ENCODE measurements at regions not wholly inside any gene's neighbourhood (a gene's known extent, or its start where the extent isn't known, plus 50 kb on each side); places are given as distances from the start of the nearest gene placed in this dataset.

DNA sequence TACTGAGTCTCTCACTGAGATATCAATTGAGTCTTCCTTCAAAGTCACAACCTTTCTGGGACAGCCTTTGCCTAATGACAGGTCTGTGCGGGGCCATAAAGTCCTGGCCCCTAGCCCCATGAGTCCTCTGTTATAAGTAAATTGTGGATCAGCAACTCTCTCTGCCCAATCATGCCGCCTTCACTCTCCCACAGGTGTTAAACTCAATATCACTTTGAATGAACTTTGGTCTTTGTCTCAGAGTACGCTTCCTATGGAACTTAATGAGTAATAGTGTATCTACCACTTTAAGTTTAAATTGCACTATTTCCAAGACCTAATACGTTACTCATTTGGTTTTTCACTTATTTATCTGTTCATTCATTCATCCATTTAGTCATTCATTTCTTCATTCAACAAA is 826.4 kb downstream of the TUSC7 start:
- no peak for DNase-seq

DNA sequence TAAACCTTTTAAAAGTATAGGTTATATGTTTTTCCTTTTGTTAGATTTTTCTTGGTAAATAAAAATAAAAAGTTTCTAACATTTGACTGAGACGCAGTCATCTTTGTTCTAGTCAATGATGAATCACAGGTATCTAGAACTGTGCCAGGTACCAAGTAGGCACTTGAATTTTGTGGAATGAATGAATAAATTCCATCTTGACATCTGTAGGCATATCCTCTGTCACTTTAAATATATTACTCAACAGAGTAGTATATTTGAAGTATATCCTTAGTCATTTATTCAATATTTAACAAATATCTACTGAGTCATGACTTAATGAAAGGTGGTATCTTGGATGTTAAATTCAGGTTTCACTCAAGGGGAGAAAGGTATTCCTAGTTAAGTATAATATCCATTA is 828.4 kb downstream of the TUSC7 start:
- DNase-seq, result no peak

- DNase-seq, result no peak
These were observed 830.1 kb downstream of the TUSC7 start for GRCh38 chr3:117539729-117540128.

DNA sequence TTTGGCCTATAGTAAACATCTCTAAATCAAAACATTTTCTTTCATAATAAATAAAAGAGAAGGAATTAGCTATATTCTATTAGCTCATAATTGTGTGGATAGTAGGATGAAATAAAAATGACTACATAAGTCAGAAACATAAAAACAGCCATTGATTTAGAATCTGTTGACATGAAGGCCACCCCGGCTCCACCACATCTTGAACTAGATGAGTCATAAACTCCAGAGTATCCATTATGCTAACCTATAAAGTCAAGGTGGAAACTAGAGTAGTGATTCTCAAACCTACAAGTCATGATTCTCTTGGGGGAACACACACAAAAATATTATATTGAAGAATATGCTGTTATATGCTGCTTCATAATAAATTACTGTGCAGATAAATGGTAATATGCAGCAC is 831.0 kb downstream of the TUSC7 start:
- DNase-seq, result no peak

DNA sequence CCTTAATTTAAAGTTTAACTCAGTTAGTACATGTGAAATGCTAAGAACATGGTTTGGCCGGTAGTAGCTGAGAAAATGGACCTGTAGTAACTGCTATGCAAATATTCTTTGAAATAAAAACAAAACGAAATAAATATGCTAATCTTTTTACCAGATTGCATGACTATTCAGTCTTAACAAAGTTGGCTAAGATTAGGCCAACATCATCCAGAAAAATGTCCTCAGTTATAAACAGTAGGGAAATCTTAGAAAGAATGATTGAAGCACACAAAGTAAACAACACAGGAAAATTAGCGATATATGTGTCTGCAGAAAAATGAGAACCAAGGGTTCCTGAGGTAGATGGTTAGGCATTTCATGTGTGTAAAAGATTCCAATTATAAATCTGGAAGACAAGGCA is 832.1 kb downstream of the TUSC7 start:
- DNase-seq, result no peak

DNA sequence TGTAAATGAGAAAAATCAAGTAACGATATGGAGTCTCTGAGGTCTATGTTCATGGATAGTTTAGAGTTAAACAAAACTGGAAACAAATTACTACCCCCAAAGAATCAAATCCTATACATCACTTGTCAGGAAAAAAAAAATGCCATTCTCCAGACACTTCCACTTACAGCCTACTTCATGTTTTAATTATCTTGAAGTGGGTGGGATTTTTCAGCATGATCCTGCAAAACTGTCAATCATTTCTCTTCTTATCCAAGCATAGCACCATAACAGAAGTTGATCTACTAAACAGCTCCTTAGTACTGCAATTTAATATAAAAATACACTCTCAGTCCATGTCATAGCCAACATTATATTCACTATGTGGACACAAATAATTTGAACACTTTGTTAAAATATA is 833.9 kb downstream of the TUSC7 start:
- DNase-seq, result no peak

DNA sequence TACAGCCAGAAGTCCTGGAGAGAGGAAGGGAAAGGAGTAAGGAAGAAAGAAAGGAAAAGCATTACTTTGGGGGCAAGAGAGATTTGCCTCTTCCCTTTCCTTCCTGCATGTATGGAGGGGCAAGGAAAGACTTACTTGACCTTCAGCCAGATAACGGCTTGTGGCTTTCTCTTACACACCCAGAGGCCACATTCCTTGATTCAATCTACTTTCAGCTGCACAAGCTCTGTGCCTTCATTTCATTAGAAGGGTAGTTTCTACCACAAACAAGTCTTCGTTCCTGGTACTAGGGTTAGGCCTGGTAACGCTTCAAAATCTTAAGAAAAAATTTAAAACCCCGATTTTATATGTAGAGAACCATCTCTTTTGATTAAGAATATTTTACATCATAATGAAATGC is 835.9 kb downstream of the TUSC7 start:
- no peak for DNase-seq

- DNase-seq, result no peak
These were observed 838.5 kb downstream of the TUSC7 start for GRCh38 chr3:117547956-117548550.

GRCh38 chr3:117548600-117548999 is 839.0 kb downstream of the TUSC7 start:
- DNase-seq, result no peak

GRCh38 chr3:117549716-117550115 is 840.1 kb downstream of the TUSC7 start:
- DNase-seq, result no peak

DNA sequence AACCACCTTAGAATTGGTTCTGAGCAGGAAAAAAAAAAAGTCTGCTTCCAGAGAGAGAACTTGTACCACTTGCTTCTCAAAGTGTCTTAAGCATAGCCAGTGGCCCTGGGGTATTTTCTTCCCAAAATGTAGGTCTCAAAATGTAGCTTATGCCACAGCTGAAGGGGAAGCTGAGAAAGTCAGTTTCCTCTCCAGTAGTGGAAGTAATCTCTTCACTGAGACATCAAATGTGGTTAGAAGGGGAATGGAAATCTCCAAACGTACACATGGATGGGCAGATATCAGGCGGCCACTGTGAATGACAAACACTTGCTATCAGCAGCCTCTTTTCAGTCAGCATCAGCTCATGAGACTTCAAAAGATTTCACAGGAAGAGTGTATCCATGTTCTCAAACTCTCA is 841.2 kb downstream of the TUSC7 start:
- no peak for DNase-seq

DNA sequence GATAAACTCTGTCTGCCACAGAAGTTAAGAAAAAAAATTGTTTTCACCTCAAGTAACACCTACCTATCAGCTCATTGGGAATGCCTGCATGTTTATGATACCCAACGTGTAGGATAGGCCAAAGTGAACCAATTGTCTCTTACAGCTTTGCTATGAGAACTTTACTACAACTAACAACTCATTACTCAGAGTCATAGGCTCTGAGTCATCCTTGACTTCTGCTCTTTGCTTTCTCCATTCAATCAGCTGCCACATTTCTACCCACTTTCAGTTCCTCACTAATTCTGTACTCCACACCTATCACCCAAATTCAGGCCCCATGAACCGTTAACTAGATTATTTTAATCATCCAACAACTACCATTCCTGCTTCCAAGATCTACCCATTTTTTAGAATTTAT is 843.9 kb downstream of the TUSC7 start:
- no peak for DNase-seq

GRCh38 chr3:117556646-117557407 is 847.2 kb downstream of the TUSC7 start:
- no peak for DNase-seq

- no peak for DNase-seq
These were observed 848.0 kb downstream of the TUSC7 start for GRCh38 chr3:117557464-117558090.

GRCh38 chr3:117558681-117559080 is 849.1 kb downstream of the TUSC7 start:
- no peak for DNase-seq

DNA sequence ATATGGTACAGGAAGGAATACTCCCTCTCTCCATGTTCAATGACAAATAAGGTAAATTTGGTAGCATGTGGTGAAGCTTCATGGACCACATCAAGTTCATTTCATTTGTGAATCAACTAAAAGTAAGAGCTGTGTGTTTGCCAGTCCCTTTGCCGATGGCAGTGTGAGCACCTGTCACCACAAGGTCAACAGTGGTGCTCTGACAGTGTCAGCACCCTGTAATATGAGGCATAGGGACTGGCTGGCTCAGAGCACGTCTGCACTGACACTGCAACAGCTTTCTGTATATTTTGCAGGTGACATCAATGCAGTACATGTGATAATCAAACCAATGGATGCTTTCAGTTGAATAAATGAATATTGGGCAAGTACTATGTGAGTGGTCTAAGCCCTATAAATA is 852.4 kb downstream of the TUSC7 start:
- no peak for DNase-seq

DNA sequence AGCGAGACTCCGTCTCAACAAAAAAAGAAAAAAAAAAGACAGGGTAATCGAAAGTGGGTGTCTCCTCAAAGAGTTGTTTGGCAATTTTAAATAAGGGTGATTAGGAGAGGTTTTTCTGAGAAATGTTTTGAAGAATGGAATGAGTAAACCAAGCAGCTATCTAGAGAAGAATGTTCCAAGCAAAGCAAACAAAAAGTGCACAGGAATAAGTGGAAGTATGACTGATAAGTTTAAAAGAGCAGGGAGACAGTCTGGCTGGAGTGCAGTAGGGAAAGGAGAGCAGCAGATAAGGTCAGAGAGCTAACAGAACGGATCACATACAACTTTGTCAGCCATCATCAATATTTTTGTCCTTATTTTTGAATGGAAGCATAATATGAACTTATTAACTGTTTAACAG is 853.5 kb downstream of the TUSC7 start:
- no peak for DNase-seq

DNA sequence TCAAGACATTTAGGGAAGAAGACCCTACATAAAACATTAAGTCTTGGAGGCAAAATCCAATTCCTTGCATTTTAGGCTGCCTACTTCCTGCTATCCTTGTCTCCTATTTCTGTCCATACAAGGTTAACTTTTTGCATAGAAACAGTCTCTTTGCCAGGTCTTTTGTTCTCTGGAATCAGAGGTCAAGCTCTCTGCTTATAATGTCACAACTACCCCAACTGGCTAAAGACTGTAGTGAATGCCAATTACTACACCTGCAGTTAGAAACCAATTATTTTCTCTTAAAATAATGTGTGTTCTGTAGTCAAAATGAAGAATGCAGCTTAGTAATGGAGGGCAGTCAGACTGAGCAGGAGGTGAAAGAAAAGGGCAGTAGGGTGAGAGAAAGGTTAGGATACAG is 856.2 kb downstream of the TUSC7 start:
- DNase-seq, result no peak

DNA sequence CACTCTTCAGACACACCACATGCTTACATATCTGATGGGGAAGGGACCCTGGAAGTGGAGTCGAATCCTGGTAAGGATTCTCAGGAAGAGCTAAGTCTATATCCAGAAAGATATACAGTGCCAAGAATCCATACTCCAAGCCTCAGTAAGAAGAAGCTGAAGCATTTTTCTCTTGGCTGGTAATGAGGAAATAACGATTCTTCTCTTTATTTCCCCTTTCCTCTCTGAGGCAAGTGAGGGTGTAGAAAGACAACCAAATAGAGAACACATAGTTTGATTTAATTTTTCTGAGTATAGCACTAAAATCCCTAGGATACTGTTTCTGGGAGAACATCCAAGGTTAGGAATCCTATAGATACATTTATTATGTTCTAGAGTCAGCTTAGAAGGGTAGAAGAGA is 857.3 kb downstream of the TUSC7 start:
- no peak for DNase-seq

DNA sequence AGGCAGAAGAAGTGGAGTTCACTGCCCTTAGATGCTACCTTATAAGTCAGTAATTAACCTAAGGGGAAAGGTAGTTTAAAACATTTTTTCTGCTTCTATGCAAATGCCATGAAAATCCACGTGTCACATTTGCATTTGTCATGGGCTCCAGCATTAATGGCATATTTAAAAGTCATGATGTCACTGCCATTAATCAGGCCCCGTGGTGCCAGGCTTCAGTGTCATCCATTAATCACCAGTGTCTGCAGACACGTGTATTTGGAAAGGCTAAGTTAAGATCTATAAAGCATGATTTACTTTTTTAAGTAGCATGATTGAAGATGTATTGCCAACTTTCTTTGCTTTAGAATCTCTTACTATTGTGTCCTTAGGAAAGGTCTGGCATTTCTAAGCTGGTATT is 857.8 kb downstream of the TUSC7 start:
- DNase-seq, result no peak

GRCh38 chr3:117567906-117568305 is 858.3 kb downstream of the TUSC7 start:
- DNase-seq, result no peak

GRCh38 chr3:117572786-117573185 is 863.2 kb downstream of the TUSC7 start:
- no peak for DNase-seq

GRCh38 chr3:117580806-117581205 is 871.2 kb downstream of the TUSC7 start:
- DNase-seq, result no peak

DNA sequence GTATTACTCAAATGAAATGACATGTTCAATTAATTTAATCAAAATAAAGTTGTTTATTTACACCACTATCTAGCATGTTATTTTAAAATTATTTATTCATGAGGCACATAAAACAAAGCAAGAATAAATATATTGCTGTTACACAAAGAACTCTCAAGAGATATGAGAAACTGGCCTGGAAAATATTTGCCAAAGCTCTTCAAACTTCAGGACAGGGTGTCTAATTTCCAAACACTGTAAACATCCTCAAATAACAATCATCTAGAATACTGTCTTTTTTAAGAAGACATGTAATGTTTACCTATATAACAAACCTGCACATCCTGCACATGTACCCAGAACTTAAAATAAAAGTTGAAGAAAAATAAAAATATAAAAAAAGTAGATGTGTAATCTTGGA is 876.6 kb downstream of the TUSC7 start:
- DNase-seq, result no peak

- DNase-seq, result no peak
These were observed 877.8 kb downstream of the TUSC7 start for GRCh38 chr3:117587416-117587815.
